ENCODE measurements at regions not wholly inside any gene's neighbourhood (a gene's known extent, or its start where the extent isn't known, plus 50 kb on each side); places are given as distances from the start of the nearest gene placed in this dataset.
A peak's percentile ranks its signal among the peaks of the same experiment; 100 is the strongest.

DNA sequence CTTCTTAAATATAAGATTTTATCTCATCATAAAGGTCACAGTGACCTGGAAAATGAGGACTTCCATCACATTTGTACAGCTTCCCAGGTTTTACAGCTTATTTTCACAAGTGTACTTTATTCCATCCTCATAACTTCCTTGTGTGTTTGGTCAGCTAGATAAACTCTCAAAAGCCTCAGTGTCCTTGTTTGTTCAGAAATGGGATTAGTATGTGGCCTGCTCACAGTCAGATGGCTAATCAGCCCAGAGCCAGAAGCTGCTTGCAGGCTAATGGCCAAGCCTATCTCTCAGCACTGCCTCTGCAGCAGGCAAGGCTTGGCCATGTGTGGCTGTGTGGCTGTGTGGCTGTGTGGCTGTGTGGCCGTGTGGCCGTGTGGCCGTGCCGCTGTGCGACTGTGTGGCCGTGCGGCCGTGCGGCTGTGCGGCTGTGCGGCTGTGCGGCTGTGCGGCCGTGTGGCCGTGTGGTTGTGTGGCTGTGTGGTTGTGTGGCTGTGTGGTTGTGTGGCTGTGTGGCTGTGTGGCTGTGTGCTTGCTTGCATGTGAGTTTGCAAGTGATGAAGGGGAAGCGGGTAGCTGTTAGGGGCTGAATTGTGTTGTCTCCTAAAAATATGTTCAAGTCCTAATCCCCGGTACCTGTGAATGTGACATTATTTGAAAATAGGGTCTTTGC, 233.0 kb upstream of the TNP1 start:
- no peaks in the 10 kb centered on the region for H3K27me3 ChIP-seq
- DNase-seq, result peak; percentile 41 to 61
- H3K4me3 ChIP-seq, result no peak overlapping the region
- H3K27ac ChIP-seq, result peak overlapping the region in 3 of 5 donors; percentile 6 to 43 (median 18)
- WGBS, 5 donors, result 65 to 79% (median 72%) methylated on average over 13 to 17 of the region's 17 CpGs
- no peaks in the 10 kb centered on the region for H3K36me3 ChIP-seq
- H3K4me1 ChIP-seq, result peaks cover 6 to 21% (median 14%) of the 10 kb centered on the region in 4 donors
- no peaks in the 10 kb centered on the region for H3K9me3 ChIP-seq
- intact Hi-C loops (cut with DNase I; ENCODE audit: low total_unique reads), result no loop called here
- TF ChIP-seq, protein P1, sequence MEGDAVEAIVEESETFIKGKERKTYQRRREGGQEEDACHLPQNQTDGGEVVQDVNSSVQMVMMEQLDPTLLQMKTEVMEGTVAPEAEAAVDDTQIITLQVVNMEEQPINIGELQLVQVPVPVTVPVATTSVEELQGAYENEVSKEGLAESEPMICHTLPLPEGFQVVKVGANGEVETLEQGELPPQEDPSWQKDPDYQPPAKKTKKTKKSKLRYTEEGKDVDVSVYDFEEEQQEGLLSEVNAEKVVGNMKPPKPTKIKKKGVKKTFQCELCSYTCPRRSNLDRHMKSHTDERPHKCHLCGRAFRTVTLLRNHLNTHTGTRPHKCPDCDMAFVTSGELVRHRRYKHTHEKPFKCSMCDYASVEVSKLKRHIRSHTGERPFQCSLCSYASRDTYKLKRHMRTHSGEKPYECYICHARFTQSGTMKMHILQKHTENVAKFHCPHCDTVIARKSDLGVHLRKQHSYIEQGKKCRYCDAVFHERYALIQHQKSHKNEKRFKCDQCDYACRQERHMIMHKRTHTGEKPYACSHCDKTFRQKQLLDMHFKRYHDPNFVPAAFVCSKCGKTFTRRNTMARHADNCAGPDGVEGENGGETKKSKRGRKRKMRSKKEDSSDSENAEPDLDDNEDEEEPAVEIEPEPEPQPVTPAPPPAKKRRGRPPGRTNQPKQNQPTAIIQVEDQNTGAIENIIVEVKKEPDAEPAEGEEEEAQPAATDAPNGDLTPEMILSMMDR (IDR thresholded peaks at IDR 0.05), result no peak
- TF ChIP-seq POLR2AphosphoS5 (IDR thresholded peaks at IDR 0.05), result peak in 1 of 3 donors; percentile 34

DNA sequence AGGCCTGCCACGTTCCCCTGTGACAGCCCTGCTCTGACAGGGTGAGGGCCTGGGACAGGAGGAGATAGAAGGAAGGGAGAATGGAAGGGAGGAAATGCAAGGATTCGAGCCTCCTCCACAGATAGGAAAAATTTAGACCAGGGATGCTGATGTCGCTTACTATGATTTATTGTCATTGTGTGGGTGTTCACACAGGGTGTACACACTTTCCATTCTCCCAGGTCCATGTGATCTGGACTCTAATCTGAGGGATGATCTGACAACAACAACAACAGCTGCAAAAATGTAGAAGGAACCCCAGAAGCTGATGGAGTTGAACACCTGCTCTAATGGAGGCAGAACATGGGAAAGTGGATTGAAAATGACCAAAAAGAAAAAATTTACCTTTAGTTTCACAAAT, 231.7 kb upstream of the TNP1 start:
- H3K27ac ChIP-seq, result no peak overlapping the region
- intact Hi-C loops (cut with DNase I; ENCODE audit: low total_unique reads), result no loop called here
- WGBS, 5 donors, result 58 to 87% (median 80%) methylated on average over 3 of the region's 3 CpGs
- TF ChIP-seq EP300 (IDR thresholded peaks at IDR 0.05), result no peak
- TF ChIP-seq POLR2AphosphoS5 (IDR thresholded peaks at IDR 0.05), result no peak
- TF ChIP-seq, protein P1 (IDR thresholded peaks at IDR 0.05), result no peak
- no peak for TF ChIP-seq POLR2A (IDR thresholded peaks at IDR 0.05)
- H3K9me3 ChIP-seq, result no peaks in the 10 kb centered on the region
- no peaks in the 10 kb centered on the region for H3K36me3 ChIP-seq
- no peak overlapping the region for H3K4me3 ChIP-seq
- no peak for DNase-seq
- no peaks in the 10 kb centered on the region for H3K27me3 ChIP-seq
- H3K4me1 ChIP-seq, result peaks cover 6 to 21% (median 14%) of the 10 kb centered on the region in 4 donors

GRCh38 chr2:217090884-217091283, 231.0 kb upstream of the TNP1 start:
- TF ChIP-seq EP300 (IDR thresholded peaks at IDR 0.05), result no peak
- TF ChIP-seq, protein P1 (IDR thresholded peaks at IDR 0.05), result no peak
- no peak for TF ChIP-seq POLR2AphosphoS5 (IDR thresholded peaks at IDR 0.05)
- no peak for TF ChIP-seq POLR2A (IDR thresholded peaks at IDR 0.05)

DNA sequence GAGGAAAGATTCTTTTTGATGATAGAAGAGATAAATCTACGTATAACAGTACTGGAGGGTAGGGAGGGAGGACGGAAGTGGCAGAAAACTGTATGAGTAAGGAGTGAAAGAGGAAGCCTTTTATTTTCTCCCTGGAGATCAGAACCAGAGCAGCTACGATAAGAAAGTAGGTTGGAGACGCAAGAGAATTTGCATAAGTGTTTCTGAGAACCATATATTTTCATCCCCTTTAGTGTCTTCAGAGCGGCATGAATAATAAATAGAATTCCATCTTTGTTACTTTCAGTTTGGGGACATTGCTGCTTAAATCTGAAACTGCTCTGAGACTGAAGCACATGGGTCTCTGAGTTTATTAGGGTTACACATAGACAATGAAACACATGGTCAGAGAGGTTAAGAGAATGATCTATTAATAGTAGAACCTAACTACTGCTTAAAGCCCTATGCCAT, 230.2 kb upstream of the TNP1 start:
- WGBS, 5 donors, result 33 to 55% (median 41%) methylated on average over 5 of the region's 5 CpGs
- Histone ChIP-seq H3K4me3 (peak overlapping the region in 1 of 4 donors; percentile 11), H3K9me3 (no peaks in the 10 kb centered on the region), H3K4me1 (peaks cover 6 to 21% (median 14%) of the 10 kb centered on the region in 4 donors), H3K27ac (peak overlapping the region in 1 of 5 donors; percentile 10), H3K36me3 (no peaks in the 10 kb centered on the region), H3K27me3 (no peaks in the 10 kb centered on the region)
- intact Hi-C loops (cut with DNase I; ENCODE audit: low total_unique reads), result no loop called here
- DNase-seq, result peak in 1 of 2 donors; percentile 32
- no peak for TF ChIP-seq EP300 (IDR thresholded peaks at IDR 0.05)
- no peak for TF ChIP-seq POLR2A (IDR thresholded peaks at IDR 0.05)
- TF ChIP-seq, protein P1 (IDR thresholded peaks at IDR 0.05), result no peak
- TF ChIP-seq POLR2AphosphoS5 (IDR thresholded peaks at IDR 0.05), result no peak

More at GRCh38 chr2:217090884-217091283, 231.0 kb upstream of the TNP1 start:
- no peak for DNase-seq
- H3K4me3 ChIP-seq, result no peak overlapping the region
- H3K27me3 ChIP-seq, result no peaks in the 10 kb centered on the region
- H3K27ac ChIP-seq, result no peak overlapping the region
- H3K36me3 ChIP-seq, result no peaks in the 10 kb centered on the region
- 87 to 97% (median 94%) methylated on average over 3 of the region's 3 CpGs for WGBS, 5 donors
- H3K4me1 ChIP-seq, result peaks cover 6 to 21% (median 14%) of the 10 kb centered on the region in 4 donors
- H3K9me3 ChIP-seq, result no peaks in the 10 kb centered on the region
- intact Hi-C loops (cut with DNase I; ENCODE audit: low total_unique reads), result no loop called here
